ENCODE measurements at regions not wholly inside any gene's neighbourhood (a gene's known extent, or its start where the extent isn't known, plus 50 kb on each side); places are given as distances from the start of the nearest gene placed in this dataset.

- Mint-ChIP-seq H3K9me3 (peaks cover 6% of the 10 kb centered on the region), H3K27ac (no peak overlapping the region), H3K4me1 (no peaks in the 10 kb centered on the region), H3K36me3 (ENCODE audit: low read depth) (no peaks in the 10 kb centered on the region), H3K27me3 (no peaks in the 10 kb centered on the region), H3K4me3 (no peak overlapping the region)
- ChIA-PET CTCF (interaction anchor here (0.6 kb wide), 1 partner anchor 132 kb away, joined by 3 read pairs; no protein-coding TSS in a partner anchor), POLR2A (no interaction called here)
- no peak for DNase-seq
Observed at GRCh38 chr13:73411067-73411809, 352.4 kb downstream of the KLF5 start.

- peaks cover 6% of the 10 kb centered on the region for H3K9me3 Mint-ChIP-seq
- no peaks in the 10 kb centered on the region for H3K36me3 Mint-ChIP-seq (ENCODE audit: low read depth)
- DNase-seq = no peak
- H3K27me3 Mint-ChIP-seq = no peaks in the 10 kb centered on the region
- ChIA-PET POLR2A (no interaction called here), CTCF (no interaction called here)
- H3K4me3 Mint-ChIP-seq = no peak overlapping the region
- H3K4me1 Mint-ChIP-seq = no peaks in the 10 kb centered on the region
- no peak overlapping the region for H3K27ac Mint-ChIP-seq
Observed at GRCh38 chr13:73406454-73406853, 347.6 kb downstream of the KLF5 start.

GRCh38 chr13:73404581-73404980 is 345.8 kb downstream of the KLF5 start:
- H3K36me3 Mint-ChIP-seq (ENCODE audit: low read depth) = no peaks in the 10 kb centered on the region
- H3K4me1 Mint-ChIP-seq = no peaks in the 10 kb centered on the region
- no peak overlapping the region for H3K4me3 Mint-ChIP-seq
- CTCF ChIA-PET = no interaction called here
- POLR2A ChIA-PET = no interaction called here
- H3K9me3 Mint-ChIP-seq = peaks cover 3% of the 10 kb centered on the region
- no peak for DNase-seq
- H3K27ac Mint-ChIP-seq = no peak overlapping the region
- H3K27me3 Mint-ChIP-seq = peaks cover 2% of the 10 kb centered on the region

GRCh38 chr13:73403355-73404120 is 344.7 kb downstream of the KLF5 start:
- no peak for DNase-seq
- no peaks in the 10 kb centered on the region for H3K9me3 Mint-ChIP-seq
- H3K4me1 Mint-ChIP-seq = no peaks in the 10 kb centered on the region
- CTCF ChIA-PET = no interaction called here
- H3K4me3 Mint-ChIP-seq = no peak overlapping the region
- H3K27me3 Mint-ChIP-seq = peaks cover 2% of the 10 kb centered on the region
- no peaks in the 10 kb centered on the region for H3K36me3 Mint-ChIP-seq (ENCODE audit: low read depth)
- no peak overlapping the region for H3K27ac Mint-ChIP-seq
- POLR2A ChIA-PET = no interaction called here

DNA sequence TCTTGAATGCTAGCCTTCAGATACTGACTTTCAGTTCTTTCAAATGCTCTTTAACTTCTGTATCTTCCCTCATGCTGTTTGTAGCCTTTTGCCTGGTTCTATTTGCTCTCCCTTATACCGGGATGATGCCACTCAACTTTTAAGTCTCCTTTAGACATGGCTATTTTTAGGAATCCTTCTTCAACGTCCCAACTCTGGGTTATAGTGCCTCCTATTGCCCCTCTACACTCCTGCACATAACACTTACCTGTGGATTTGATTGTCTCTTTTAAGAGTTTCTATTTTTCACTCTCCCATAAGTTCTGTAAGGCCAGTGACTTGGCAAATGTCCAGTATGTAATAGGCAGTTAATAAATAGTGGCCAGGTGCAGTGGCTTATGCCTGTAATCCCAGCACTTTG is 343.0 kb downstream of the KLF5 start:
- H3K4me3 Mint-ChIP-seq = no peak overlapping the region
- no peaks in the 10 kb centered on the region for H3K9me3 Mint-ChIP-seq
- H3K27me3 Mint-ChIP-seq = peaks cover 4% of the 10 kb centered on the region
- ChIA-PET CTCF (no interaction called here), POLR2A (no interaction called here)
- DNase-seq = no peak
- H3K4me1 Mint-ChIP-seq = no peaks in the 10 kb centered on the region
- H3K27ac Mint-ChIP-seq = no peak overlapping the region
- no peaks in the 10 kb centered on the region for H3K36me3 Mint-ChIP-seq (ENCODE audit: low read depth)

DNA sequence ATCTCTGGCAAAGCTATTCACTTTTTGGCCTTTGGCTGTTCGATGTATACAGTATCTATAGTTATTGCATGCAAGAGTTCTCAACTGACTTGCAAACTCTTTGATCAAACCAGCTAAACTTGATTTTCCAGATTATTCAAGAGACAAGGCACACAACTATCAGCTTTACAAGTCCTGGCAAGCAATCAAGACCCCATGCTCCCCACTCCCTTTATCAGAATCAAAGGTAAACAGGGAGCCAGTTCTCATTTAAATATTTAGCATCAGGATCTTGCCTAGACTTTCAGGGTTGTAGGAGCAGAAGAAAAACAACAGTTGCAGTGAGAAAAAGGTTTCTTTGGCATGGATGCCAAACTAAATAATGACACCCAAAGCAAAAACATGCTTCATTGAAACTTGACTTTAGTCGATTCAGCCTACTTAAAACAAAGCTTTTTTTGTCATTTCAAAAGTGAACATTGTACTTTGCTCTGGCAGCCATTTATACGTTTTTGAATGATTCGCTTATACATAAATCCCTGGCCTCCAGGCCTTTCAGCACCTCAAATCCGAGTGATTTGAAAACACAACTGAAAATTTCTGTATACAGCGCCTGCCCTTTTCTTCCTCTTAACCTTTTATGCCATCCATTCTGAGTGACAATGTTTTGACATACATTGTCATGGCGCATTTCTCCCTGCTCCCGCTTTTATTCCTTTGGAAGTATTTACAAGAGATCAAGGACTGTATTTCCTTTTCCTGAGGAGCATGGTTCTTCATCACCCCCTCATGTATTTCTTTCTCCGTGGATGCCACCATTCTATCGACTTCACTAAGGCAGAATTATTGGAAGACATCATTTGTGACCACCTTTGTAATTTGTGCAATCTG is 340.8 kb downstream of the KLF5 start:
- ChIA-PET CTCF (no interaction called here), POLR2A (no interaction called here)
- no peaks in the 10 kb centered on the region for H3K36me3 Mint-ChIP-seq (ENCODE audit: low read depth)
- no peaks in the 10 kb centered on the region for H3K4me1 Mint-ChIP-seq
- no peak for DNase-seq
- H3K9me3 Mint-ChIP-seq = no peaks in the 10 kb centered on the region
- H3K27ac Mint-ChIP-seq = no peak overlapping the region
- no peak overlapping the region for H3K4me3 Mint-ChIP-seq
- H3K27me3 Mint-ChIP-seq = peaks cover 7% of the 10 kb centered on the region

DNA sequence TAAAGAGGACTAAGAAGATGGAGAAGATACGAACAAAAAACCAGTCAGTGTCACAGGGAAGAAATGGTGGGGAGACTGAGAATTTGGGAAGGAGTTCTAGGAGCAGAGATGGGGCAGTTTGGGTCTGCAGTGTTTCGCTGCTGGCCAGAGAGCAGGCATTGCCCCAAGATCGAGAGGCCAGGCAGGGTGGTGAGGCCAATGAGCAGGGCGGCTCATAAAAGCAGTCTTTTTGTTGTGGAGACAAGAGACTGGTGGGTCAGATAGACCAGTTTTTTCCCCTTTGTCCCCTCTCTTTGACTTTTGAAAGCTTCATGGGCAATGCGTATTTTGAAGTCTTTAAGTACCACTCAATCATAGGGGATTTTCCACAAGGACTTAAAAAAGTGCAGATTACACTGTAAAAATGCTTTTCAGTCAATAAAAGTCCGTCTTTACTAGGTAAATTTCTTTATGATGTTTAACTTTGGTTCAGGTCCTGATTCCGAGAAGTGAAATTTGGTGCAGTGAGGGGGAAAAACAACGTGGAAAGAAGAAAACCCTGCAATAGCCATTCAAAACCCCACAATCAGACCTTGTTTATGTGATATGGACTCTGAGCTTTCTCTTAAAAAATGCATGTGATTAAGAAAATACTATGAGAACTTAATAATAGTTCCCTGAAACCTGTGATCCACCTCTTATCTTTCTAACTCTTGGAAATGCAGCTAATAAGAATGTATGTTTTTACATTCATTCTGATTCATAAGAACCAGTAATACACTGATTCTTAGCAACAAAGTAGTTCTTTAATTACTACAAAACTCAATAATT is 338.9 kb downstream of the KLF5 start:
- CTCF ChIA-PET = no interaction called here
- Mint-ChIP-seq H3K27me3 (peaks cover 7% of the 10 kb centered on the region), H3K36me3 (ENCODE audit: low read depth) (no peaks in the 10 kb centered on the region), H3K4me3 (no peak overlapping the region), H3K4me1 (no peaks in the 10 kb centered on the region), H3K9me3 (no peaks in the 10 kb centered on the region), H3K27ac (no peak overlapping the region)
- POLR2A ChIA-PET = no interaction called here
- DNase-seq = no peak

- POLR2A ChIA-PET = no interaction called here
- Mint-ChIP-seq H3K4me1 (no peaks in the 10 kb centered on the region), H3K9me3 (no peaks in the 10 kb centered on the region), H3K4me3 (no peak overlapping the region), H3K27ac (no peak overlapping the region), H3K36me3 (ENCODE audit: low read depth) (no peaks in the 10 kb centered on the region), H3K27me3 (peaks cover 5% of the 10 kb centered on the region)
- CTCF ChIA-PET = no interaction called here
- DNase-seq = no peak
Observed at GRCh38 chr13:73394066-73394465, 335.3 kb downstream of the KLF5 start.

- H3K9me3 Mint-ChIP-seq = no peaks in the 10 kb centered on the region
- no peak overlapping the region for H3K27ac Mint-ChIP-seq
- DNase-seq = no peak
- ChIA-PET CTCF (no interaction called here), POLR2A (no interaction called here)
- H3K27me3 Mint-ChIP-seq = no peaks in the 10 kb centered on the region
- no peak overlapping the region for H3K4me3 Mint-ChIP-seq
- no peaks in the 10 kb centered on the region for H3K36me3 Mint-ChIP-seq (ENCODE audit: low read depth)
- H3K4me1 Mint-ChIP-seq = no peaks in the 10 kb centered on the region
Observed at GRCh38 chr13:73390100-73390499, 331.3 kb downstream of the KLF5 start.

DNA sequence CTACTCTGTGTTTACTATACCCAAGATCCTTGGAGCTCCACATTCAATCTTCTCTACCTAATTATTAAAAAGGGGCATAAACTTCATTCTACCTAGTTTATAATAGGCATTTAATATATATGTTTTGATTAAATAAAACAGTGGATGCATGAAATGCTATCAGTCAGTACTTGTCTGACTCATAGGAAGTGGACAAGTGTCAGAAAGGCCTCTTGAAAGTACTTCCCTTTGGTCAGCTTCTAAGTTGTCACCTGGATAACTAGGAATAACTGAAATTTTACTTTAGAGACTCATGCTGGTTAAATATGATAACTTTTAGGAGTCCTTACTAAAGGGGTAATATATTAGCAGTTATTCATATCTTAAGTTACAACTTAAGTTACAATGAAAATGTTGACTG is 329.8 kb downstream of the KLF5 start:
- no peaks in the 10 kb centered on the region for H3K9me3 Mint-ChIP-seq
- ChIA-PET CTCF (no interaction called here), POLR2A (no interaction called here)
- no peaks in the 10 kb centered on the region for H3K4me1 Mint-ChIP-seq
- DNase-seq = no peak
- H3K4me3 Mint-ChIP-seq = no peak overlapping the region
- H3K27ac Mint-ChIP-seq = no peak overlapping the region
- H3K27me3 Mint-ChIP-seq = no peaks in the 10 kb centered on the region
- no peaks in the 10 kb centered on the region for H3K36me3 Mint-ChIP-seq (ENCODE audit: low read depth)

DNA sequence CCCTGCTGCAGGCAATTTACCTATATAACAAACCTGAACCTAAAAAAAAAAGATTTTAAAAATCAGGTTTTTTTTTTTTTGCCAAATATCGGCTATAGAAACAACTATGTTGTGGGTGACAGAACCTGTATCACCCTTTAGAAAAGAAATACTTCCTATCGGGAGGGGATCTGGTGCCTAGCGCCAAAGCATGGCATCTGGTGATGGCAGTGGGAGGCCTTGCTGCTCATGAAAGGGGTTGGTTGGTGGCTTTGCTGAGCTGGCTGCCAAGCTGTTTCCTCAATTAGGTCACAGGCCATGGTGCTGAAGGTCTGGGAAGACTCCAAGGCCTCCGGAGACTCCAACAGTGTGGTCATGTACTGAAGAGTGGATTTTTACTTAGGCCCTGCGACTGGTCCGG is 328.5 kb downstream of the KLF5 start:
- ChIA-PET POLR2A (no interaction called here), CTCF (interaction anchor here (0.8 to 0.9 kb wide), 2 partner anchors 22 to 39 kb away, joined by 3 to 6 read pairs; no protein-coding TSS in a partner anchor)
- H3K9me3 Mint-ChIP-seq = no peaks in the 10 kb centered on the region
- no peak overlapping the region for H3K4me3 Mint-ChIP-seq
- H3K27me3 Mint-ChIP-seq = no peaks in the 10 kb centered on the region
- no peak overlapping the region for H3K27ac Mint-ChIP-seq
- no peaks in the 10 kb centered on the region for H3K4me1 Mint-ChIP-seq
- no peak for DNase-seq
- no peaks in the 10 kb centered on the region for H3K36me3 Mint-ChIP-seq (ENCODE audit: low read depth)

GRCh38 chr13:73385848-73386247 is 327.0 kb downstream of the KLF5 start:
- H3K4me1 Mint-ChIP-seq = no peaks in the 10 kb centered on the region
- no peak overlapping the region for H3K4me3 Mint-ChIP-seq
- ChIA-PET POLR2A (no interaction called here), CTCF (no interaction called here)
- no peak for DNase-seq
- no peaks in the 10 kb centered on the region for H3K36me3 Mint-ChIP-seq (ENCODE audit: low read depth)
- H3K27ac Mint-ChIP-seq = no peak overlapping the region
- no peaks in the 10 kb centered on the region for H3K9me3 Mint-ChIP-seq
- H3K27me3 Mint-ChIP-seq = no peaks in the 10 kb centered on the region

Measured in activated CD4-positive, alpha-beta T cell treated with anti-CD3 and anti-CD28 coated beads, Interleukin-2, amount 10 ng/mL, durations not matched to agents 7 days and 5 days (primary cell).